ENCODE measurements at regions not wholly inside any gene's neighbourhood (a gene's known extent, or its start where the extent isn't known, plus 50 kb on each side); places are given as distances from the start of the nearest gene placed in this dataset.

GRCh38 chr13:89678466-89679121 is 1668.9 kb upstream of the MIR17HG start:
- BruUV-seq (replicated peaks): no TSS peak
- DNase-seq (ENCODE audit: extremely low read depth in 1 of 4, low spot score in 3 of 4) (no peak), FAIRE-seq (no peak), ATAC-seq (no peak)
- Histone ChIP-seq H3K27ac (ENCODE audit: extremely low read depth, low read depth, low read length) (no peak overlapping the region), H2AFZ (ENCODE audit: low read depth, low read length) (no peak overlapping the region), H3K9me1 (ENCODE audit: control insufficient read depth, insufficient read depth, low read length) (no peaks in the 10 kb centered on the region), H3K4me2 (ENCODE audit: insufficient read depth, low read length) (no peak overlapping the region), H4K20me1 (replicated peaks; ENCODE audit: control insufficient read depth, insufficient read depth, low read length) (no peaks in the 10 kb centered on the region), H3K36me3 (ENCODE audit: control insufficient read depth, insufficient read depth, low read length) (no peaks in the 10 kb centered on the region), H3K79me2 (ENCODE audit: control insufficient read depth, insufficient read depth, low read length) (no peaks in the 10 kb centered on the region), H3K4me1 (replicated peaks in 1 of 2; ENCODE audit: control insufficient read depth in 2 of 2, insufficient read depth in 2 of 2, low read length in 2 of 2) (no peaks in the 10 kb centered on the region), H3K27me3 (ENCODE audit: control insufficient read depth in 2 of 2, insufficient read depth in 2 of 2, low read length in 2 of 2) (no peaks in the 10 kb centered on the region), H3K9ac (ENCODE audit: insufficient read depth in 1 of 2, low read depth in 2 of 2, low read length in 2 of 2) (no peak overlapping the region), H3K4me3 (no peak overlapping the region), H3K9me3 (replicated peaks; ENCODE audit: control insufficient read depth, insufficient read depth, low read depth, low read length) (no peaks in the 10 kb centered on the region)
- no peak for TF ChIP-seq BMI1 (IDR thresholded peaks at IDR 0.05; ENCODE audit: low read length)
- TF ChIP-seq ZNF507 (tag; conservative IDR thresholded peaks at IDR 0.05): no peak
- no peak for TF ChIP-seq ZBTB17 (CRISPR knock-in tag; IDR thresholded peaks at IDR 0.05)
- TF ChIP-seq MECOM (CRISPR knock-in tag; IDR thresholded peaks at IDR 0.05): no peak
- no peak for TF ChIP-seq ZNF23 (CRISPR knock-in tag; IDR thresholded peaks at IDR 0.05)
- no peak for TF ChIP-seq HBP1 (CRISPR knock-in tag; IDR thresholded peaks at IDR 0.05)
- TF ChIP-seq HSF4 (CRISPR knock-in tag; IDR thresholded peaks at IDR 0.05; ENCODE audit: borderline replicate concordance): no peak
- no peak for TF ChIP-seq GABPB1 (CRISPR knock-in tag; IDR thresholded peaks at IDR 0.05)
- TF ChIP-seq ZNF431 (CRISPR knock-in tag; IDR thresholded peaks at IDR 0.05): no peak
- TF ChIP-seq ZNF830 (CRISPR knock-in tag; IDR thresholded peaks at IDR 0.05): no peak
- no peak for TF ChIP-seq TBL1XR1 (IDR thresholded peaks at IDR 0.05; ENCODE audit: low read length in 2 of 2)
- no peak for TF ChIP-seq COPS2 (conservative IDR thresholded peaks at IDR 0.05)
- no peak for TF ChIP-seq ZFPM2 (CRISPR knock-in tag; IDR thresholded peaks at IDR 0.05)
- no peak for TF ChIP-seq JUND (IDR thresholded peaks at IDR 0.05; ENCODE audit: borderline replicate concordance, low read depth, low read length)
- no peak for TF ChIP-seq JUND (tag; IDR thresholded peaks at IDR 0.05; ENCODE audit: borderline replicate concordance, low read depth, low read length)
- no peak for TF ChIP-seq CBX3 (IDR thresholded peaks at IDR 0.05; ENCODE audit: borderline replicate concordance in 1 of 2, low read length in 2 of 2)
- TF ChIP-seq CREBBP (IDR thresholded peaks at IDR 0.05; ENCODE audit: low read depth, low read length): no peak
- TF ChIP-seq PCBP2 (IDR thresholded peaks at IDR 0.05; ENCODE audit: low read depth, low read length, poor library complexity, severe bottlenecking): no peak
- TF ChIP-seq ILF3 (IDR thresholded peaks at IDR 0.05; ENCODE audit: borderline replicate concordance): no peak
- no peak for TF ChIP-seq RBBP5 (IDR thresholded peaks at IDR 0.05; ENCODE audit: borderline replicate concordance, insufficient read depth, low read length, poor library complexity, severe bottlenecking)
- TF ChIP-seq THRB (CRISPR knock-in tag; conservative IDR thresholded peaks at IDR 0.05): no peak
- WGBS (ENCODE audit: insufficient coverage, low coverage, missing lambda C conversion rate): 0% methylated on average over 2 of the region's 2 CpGs
- intact Hi-C loops (cut with micrococcal nuclease): no loop called here
- POLR2A ChIA-PET: no interaction called here
- in situ Hi-C loops (cut with MboI): no loop called here
- CTCF ChIA-PET (ENCODE audit: low intra/inter-chr PET ratio): no interaction called here

Data from K562 (cell line).